HG03575 (cell line): ENCODE measurements at regions not wholly inside any gene's neighbourhood (a gene's known extent, or its start where the extent isn't known, plus 50 kb on each side); places are given as distances from the start of the nearest gene placed in this dataset.

ENCODE experiments used
- ATAC-seq: cut with Tn5 transposase; IDR thresholded peaks from one replicate; pipeline ENCODE4 v1.9.1; 2021; ENCODE audit not compliant: unreplicated experiment, insufficient number of reproducible peaks, low FRiP score; ENCODE audit errors: extremely low read depth

DNA sequence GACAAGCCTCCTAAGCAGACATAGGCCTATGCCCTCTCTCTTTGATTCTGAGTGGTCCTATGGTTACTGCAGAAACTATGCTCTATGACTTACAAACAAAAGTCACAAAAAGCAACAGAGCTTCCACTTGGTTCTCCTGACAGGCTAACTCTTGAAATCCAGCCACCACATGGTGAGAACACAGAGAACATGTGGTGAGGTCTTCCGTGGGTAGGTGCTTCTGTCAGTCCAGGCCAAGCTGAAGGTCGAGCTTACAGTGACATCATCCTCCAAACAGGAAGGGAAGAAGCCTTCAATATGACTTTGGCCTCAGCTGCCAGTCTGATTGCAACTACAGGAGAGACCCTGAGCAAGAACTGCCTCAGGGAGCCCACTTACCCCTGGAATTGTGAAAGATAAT is 265.5 kb downstream of the TBX18 start:
- no peak for ATAC-seq

DNA sequence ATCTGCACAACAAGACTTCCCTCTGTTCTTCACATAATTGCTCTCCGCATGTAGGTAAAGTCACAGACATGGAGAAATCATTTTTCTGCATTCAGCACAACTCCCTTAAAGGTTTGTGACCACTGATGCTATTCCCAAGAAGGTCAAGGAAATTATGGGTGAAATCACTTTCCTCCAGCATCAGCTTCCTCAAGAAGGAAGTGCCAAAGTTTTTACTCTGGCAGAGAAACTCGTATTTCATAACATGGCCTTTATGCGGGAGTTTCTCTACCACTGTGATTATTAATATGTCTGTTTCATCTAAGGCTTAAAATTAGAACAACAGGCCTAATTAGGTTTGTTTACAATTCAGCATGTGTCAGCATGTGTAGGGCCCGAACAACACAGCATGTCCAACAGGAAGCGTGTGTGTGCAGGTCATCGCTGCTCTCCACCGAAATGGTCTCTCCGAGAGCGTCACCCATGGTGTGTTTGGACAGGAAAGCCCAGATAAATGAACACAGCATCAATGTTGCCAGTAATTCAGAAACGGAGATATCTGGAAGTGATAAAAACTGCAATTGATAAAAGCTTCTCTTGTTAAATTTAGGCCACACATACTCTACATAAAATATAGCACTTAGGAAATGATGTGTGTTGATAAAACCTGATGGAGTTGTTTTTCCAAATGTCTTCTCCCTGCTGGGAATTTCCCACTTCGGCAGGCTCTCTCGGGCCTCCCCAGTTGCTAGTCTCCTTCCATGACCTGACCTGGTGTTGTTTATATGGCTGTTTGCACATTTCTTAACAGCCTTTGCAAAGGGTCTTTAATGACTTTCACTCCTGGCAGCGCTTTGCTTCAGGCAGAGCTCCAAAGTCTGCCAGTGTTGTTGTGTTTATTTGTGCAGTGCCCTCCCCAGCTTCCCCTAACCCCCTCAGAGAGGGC is 265.1 kb upstream of the CEP162 start:
- no peak for ATAC-seq

- ATAC-seq: no peak
Measured at GRCh38 chr6:84489598-84489997, 262.2 kb upstream of the CEP162 start.

- ATAC-seq: no peak
Measured at GRCh38 chr6:84486526-84486925, 259.1 kb upstream of the CEP162 start.

DNA sequence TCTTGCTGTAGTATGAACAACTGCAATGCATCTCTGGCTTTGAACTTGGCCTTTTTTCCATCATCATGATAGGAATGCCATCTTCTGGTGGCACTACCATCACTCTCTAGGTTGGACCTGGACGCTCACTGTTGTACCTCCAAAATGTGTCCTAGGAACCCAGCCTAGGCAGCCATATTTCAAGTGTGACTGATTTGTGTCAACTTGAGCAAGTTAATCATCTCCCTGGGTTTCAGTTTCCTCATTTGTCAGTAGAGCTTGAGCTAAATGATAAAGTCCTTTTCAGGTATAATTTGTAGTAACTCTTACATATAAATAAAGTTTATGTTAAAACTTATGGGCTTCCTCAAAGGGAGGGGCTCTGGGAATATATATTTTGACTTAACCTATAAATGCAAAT is 241.7 kb upstream of the CEP162 start:
- ATAC-seq: no peak

GRCh38 chr6:84467296-84467695 is 239.9 kb upstream of the CEP162 start:
- ATAC-seq: no peak

DNA sequence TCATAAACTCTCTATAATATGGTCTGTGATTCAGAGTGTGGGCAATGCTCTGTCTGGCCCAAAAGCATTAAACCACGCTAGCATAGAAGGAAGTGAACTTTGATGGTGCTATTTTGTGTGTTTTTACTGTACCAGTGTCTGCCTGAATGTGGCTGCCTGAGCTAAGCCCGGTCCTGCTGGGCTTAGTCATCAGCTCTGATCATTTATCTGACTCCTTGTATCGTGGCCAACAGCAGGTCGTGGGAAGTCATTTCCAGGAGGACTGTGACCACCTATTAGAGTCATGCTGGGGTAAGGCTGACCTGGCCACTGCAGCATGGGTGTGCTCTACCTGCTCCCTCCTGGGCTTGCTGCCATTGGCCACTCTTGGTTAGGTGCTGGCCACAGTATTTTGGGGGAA is 239.1 kb upstream of the CEP162 start:
- no peak for ATAC-seq

DNA sequence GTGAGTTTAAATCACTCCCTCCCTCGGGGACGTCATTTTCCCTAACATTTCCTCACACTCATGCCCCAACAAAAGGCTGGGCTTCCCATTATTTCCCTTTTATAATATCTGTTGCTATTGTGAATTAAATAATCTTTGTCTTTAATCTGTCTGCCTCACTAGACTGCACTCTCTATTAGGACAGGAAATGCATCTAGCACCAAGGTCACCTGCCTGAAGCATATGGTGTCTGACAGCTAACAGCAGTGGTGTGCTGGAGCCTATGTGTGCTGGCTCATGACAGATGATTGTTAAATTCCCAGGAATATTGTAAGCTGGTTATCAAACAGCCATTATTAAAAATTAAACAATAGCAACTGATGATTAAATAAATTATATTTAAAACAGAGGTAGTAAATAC is 237.0 kb upstream of the CEP162 start:
- ATAC-seq: no peak

GRCh38 chr6:84462698-84463097 is 235.3 kb upstream of the CEP162 start:
- no peak for ATAC-seq

GRCh38 chr6:84461461-84461860 is 234.0 kb upstream of the CEP162 start:
- ATAC-seq: no peak

DNA sequence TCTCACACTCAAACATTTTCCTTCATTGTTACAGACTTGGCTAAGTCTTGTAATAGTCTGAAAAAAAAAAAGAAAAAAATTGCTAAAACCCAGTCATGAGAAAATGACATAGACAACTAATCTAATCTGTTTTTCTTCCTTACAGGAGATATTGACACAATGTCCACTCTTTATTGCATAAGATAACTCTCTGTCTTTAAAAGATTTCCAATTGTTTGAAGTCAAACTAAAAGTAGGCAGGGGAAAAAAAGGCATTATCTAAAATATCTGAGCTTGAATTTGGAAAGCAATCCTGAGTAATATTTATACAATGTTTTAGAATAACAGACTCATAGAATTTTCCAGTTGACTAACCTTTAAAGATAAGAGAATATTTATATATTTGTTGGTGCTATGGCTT is 233.0 kb upstream of the CEP162 start:
- ATAC-seq: no peak

DNA sequence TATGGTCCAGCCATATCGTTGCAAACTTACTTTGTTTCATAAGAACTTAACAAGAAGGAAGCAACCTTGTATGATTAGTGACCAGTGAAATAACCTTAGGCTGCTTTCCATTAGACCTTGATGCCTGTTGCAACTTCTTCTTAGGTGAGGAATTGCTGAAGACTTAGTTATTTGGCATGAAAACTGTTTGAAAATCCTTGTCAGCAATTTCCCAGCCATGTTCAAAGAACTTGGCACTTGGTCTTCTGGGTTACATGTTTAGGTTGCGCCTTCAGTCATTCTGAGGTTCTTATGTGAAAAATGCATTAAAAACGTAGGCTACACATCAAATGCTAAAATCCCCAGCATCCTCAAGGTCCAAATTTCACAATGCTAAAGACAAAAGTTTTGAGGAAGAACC is 232.0 kb upstream of the CEP162 start:
- ATAC-seq: no peak

GRCh38 chr6:84458271-84458670 is 230.8 kb upstream of the CEP162 start:
- ATAC-seq: no peak

GRCh38 chr6:84457276-84457675 is 229.8 kb upstream of the CEP162 start:
- ATAC-seq: no peak

- no peak for ATAC-seq
Measured at GRCh38 chr6:84456803-84457202, 229.4 kb upstream of the CEP162 start.

GRCh38 chr6:84455511-84456029 is 228.1 kb upstream of the CEP162 start:
- no peak for ATAC-seq

GRCh38 chr6:84453499-84453898 is 226.1 kb upstream of the CEP162 start:
- no peak for ATAC-seq

GRCh38 chr6:84450018-84450417 is 222.6 kb upstream of the CEP162 start:
- no peak for ATAC-seq

DNA sequence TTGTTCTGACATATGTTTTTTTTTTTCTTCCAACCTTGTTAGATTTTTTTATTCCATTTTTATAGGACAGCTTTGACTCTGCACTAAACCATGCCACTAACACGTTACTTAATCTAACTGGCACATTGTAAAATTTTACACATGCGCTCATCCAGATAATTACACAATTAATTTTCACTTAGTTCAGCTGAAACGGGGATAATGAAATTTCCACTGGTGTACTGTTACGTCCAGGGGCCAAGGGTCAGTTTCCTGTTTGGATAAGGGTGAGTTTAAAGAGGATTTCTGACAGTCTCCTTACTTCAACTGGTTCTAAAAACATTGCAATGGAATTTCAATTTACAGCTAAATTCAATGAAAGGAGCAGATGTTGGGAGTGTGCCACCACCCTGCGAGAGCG is 221.8 kb upstream of the CEP162 start:
- no peak for ATAC-seq

DNA sequence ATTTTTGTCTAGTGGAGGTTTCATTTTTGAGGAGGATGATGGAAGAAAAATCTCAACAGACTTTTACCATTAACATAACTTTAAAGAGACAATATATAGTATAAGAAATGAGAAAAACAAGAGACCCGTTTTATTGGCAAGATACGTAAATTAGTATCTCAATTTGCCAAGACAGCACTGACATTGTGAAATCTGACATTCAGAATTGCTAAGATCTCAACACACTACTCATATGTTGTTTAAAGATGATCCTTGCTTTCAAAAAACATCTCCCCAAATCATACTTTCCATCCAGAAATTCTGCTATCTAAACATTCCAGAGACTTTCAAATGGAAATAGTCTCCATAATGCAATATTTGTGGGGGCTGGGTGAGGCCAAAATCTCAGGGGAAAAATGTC is 220.9 kb upstream of the CEP162 start:
- no peak for ATAC-seq

DNA sequence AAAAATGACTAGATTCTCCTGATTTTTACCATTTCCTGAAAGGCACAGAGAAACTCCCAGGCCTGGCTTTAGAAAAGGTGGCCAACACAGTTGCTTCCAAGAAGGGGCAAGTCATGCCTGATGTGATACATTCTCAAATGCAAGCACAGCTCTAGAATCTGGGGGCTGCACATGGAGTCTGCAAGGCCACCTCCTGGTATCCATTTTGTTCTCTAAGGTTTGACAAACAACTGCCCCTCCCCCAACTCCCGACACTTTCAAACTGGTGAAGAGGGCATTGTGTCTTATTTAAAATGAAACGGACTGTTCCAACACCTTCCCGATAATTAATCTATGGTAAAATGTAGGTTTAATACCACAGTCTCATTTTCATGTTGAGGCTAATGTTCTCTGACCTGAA is 220.2 kb upstream of the CEP162 start:
- no peak for ATAC-seq
